ENCODE measurements at regions not wholly inside any gene's neighbourhood (a gene's known extent, or its start where the extent isn't known, plus 50 kb on each side); places are given as distances from the start of the nearest gene placed in this dataset.
"Not testable (repeated sequence)": the region's sequence is repeated elsewhere in the genome, so short reads cannot be mapped to it uniquely, and the experiment has no call there.

DNA sequence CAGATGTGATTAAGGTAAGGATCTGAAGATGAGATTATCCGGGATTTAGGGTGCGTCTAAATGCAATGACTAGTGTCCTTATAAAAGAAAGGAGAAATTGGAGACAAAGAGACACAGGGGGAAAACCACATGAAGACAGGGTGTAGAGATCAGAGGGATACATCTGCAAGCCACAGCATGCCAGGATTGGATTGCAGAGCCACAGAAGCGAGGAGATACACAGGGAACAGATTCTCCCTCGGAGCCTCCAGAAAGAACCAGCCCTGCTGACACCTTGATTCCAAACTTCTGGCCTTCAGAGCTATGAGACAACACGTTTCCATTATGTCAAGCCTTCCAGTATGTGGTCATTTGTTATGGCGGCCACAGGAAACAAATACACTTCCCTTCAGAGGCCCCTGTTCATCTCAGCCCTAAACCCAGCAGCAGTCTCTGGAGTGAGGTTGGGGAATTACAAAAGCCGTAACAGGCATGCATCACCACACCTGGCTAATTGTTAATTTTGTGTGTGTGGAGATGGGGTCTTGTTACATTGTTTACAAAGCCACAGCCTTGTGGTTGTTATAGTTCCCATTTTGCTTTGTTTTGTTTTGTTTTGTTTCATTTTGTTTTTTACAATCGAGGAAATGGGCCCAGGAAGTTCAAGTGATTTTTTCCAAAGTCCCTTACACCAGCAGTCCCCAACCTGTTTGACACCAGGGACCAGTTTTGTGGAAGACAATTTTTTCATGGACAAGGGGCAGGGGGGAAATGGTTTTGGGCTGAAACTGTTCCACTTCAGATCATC is 51.6 kb upstream of the LYRM9 start:
- Mint-ChIP-seq H3K9me3 (ENCODE audit: insufficient read depth) (no peaks in the 10 kb centered on the region), H3K4me1 (ENCODE audit: low read depth) (no peaks in the 10 kb centered on the region), H3K27me3 (ENCODE audit: low read depth) (no peaks in the 10 kb centered on the region), H3K36me3 (ENCODE audit: low read depth) (no peaks in the 10 kb centered on the region), H3K27ac (no peak overlapping the region), H3K4me3 (no peak overlapping the region)
- CTCF ChIA-PET: no interaction called here
- DNase-seq (no peak), ATAC-seq (no peak)
- POLR2A ChIA-PET: no interaction called here

DNA sequence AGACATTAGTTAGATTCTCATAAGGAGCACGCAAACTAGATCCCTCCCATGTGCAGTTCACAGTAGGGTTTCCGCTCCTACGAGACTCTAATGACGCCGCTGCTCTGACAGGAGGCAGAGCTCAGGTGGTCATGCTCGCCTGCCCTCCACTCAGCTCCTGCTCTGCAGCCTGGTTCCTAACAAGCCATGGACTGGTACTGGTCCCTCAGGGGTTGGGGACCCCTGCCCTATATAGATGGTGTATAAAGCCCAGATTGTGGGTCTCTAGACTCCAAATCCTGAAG is 52.1 kb upstream of the LYRM9 start:
- DNase-seq (no peak), ATAC-seq (no peak)
- ChIA-PET CTCF (no interaction called here), POLR2A (no interaction called here)
- H3K4me1 Mint-ChIP-seq (ENCODE audit: low read depth): no peaks in the 10 kb centered on the region
- H3K36me3 Mint-ChIP-seq (ENCODE audit: low read depth): no peaks in the 10 kb centered on the region
- H3K27ac Mint-ChIP-seq: no peak overlapping the region
- no peak overlapping the region for H3K4me3 Mint-ChIP-seq
- peaks cover 2% of the 10 kb centered on the region for H3K27me3 Mint-ChIP-seq (ENCODE audit: low read depth)
- no peaks in the 10 kb centered on the region for H3K9me3 Mint-ChIP-seq (ENCODE audit: insufficient read depth)

DNA sequence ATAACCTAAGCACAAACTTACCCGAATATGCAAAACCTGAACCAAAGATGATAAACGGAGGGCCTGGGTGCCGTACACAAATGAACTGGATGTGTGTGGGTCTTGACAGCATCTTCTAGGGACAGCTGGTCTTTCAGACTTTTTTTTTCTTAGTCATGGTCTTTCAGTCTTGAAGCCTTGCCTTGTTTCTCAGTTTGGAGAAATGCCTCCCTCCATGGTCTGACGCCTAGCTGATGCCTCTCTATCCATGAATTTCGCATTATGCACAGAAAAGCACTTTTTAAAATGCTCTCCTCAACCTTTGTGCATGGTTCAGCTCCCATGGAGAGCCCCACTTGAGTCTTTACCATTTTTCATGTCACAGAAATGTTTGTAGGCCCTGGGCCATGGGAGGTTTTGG is 52.8 kb upstream of the LYRM9 start:
- peaks cover 2% of the 10 kb centered on the region for H3K27me3 Mint-ChIP-seq (ENCODE audit: low read depth)
- H3K4me1 Mint-ChIP-seq (ENCODE audit: low read depth): no peaks in the 10 kb centered on the region
- H3K9me3 Mint-ChIP-seq (ENCODE audit: insufficient read depth): no peaks in the 10 kb centered on the region
- no peak overlapping the region for H3K4me3 Mint-ChIP-seq
- ATAC-seq: no peak
- no peak overlapping the region for H3K27ac Mint-ChIP-seq
- ChIA-PET CTCF (no interaction called here), POLR2A (no interaction called here)
- DNase-seq: no peak
- no peaks in the 10 kb centered on the region for H3K36me3 Mint-ChIP-seq (ENCODE audit: low read depth)

DNA sequence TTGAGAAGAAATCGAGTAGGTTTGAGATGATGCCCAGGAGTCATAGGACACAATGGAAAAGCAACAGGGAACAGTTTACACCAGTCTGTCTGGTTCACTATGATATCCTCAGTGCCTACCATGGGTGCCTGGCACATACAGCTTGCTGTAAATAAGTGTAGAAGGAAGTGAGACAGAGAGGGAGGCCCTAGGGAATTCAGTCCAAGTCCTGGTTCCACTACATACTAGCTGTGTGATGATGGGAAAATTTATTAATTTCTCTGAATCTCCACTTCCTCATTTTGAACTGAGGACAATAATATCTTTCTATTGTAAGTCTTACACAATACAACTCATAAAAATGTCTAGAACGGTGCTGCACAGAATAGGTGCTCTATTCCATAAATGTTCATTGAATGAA is 53.3 kb upstream of the LYRM9 start:
- DNase-seq: no peak
- Mint-ChIP-seq H3K27ac (no peak overlapping the region), H3K36me3 (ENCODE audit: low read depth) (no peaks in the 10 kb centered on the region), H3K27me3 (ENCODE audit: low read depth) (peaks cover 2% of the 10 kb centered on the region), H3K9me3 (ENCODE audit: insufficient read depth) (no peaks in the 10 kb centered on the region), H3K4me3 (no peak overlapping the region), H3K4me1 (ENCODE audit: low read depth) (no peaks in the 10 kb centered on the region)
- POLR2A ChIA-PET: no interaction called here
- CTCF ChIA-PET: no interaction called here
- ATAC-seq: no peak

DNA sequence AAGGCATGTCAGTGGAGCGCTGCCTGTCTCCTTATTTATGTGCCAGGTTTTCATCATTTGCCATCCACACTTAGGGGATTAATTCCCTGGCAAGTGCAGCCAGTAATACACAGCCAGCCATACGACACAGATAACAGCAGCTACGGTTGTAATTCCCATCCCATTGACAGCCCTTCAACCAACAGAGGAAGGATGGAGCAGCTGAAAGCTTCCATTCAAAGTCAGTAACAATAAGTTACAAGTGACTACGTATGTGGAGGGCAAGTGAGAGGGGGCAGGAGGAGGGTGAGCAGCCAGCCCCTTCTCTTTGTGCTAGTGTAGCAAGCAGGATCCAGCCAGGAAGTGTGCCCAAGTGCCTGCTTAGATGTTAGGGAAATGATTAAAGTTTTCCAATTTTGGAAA is 53.8 kb upstream of the LYRM9 start:
- no peaks in the 10 kb centered on the region for H3K36me3 Mint-ChIP-seq (ENCODE audit: low read depth)
- no peaks in the 10 kb centered on the region for H3K4me1 Mint-ChIP-seq (ENCODE audit: low read depth)
- H3K27me3 Mint-ChIP-seq (ENCODE audit: low read depth): peaks cover 2% of the 10 kb centered on the region
- ATAC-seq (no peak), DNase-seq (no peak)
- no peak overlapping the region for H3K4me3 Mint-ChIP-seq
- ChIA-PET CTCF (no interaction called here), POLR2A (no interaction called here)
- no peak overlapping the region for H3K27ac Mint-ChIP-seq
- no peaks in the 10 kb centered on the region for H3K9me3 Mint-ChIP-seq (ENCODE audit: insufficient read depth)

DNA sequence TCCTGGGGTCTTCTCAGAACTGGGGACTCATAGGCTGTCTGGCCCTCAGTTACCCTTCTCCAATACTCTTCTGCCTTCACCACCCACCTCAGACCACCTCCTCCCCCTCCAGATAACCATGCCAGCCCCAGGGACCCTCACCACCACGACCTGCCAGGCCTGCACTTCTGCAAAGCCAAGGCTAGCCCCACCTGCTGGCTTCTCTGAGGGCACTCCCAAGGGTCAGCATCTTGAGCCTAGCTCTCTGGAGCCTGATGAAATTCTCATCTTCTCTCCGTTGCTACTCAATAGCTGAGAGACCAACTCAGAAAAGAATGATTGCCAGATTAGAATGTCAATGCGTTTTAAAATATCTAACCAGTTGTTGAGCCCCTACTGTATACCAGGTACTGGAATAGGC is 56.1 kb upstream of the LYRM9 start:
- Mint-ChIP-seq H3K36me3 (ENCODE audit: low read depth) (no peaks in the 10 kb centered on the region), H3K4me1 (ENCODE audit: low read depth) (no peaks in the 10 kb centered on the region), H3K4me3 (no peak overlapping the region), H3K27ac (no peak overlapping the region), H3K9me3 (ENCODE audit: insufficient read depth) (no peaks in the 10 kb centered on the region), H3K27me3 (ENCODE audit: low read depth) (peaks cover 2% of the 10 kb centered on the region)
- ATAC-seq (no peak), DNase-seq (no peak)
- ChIA-PET CTCF (interaction anchor here (0.9 kb wide), 1 partner anchor 11 kb away, joined by 3 read pairs; no protein-coding TSS in a partner anchor), POLR2A (no interaction called here)

DNA sequence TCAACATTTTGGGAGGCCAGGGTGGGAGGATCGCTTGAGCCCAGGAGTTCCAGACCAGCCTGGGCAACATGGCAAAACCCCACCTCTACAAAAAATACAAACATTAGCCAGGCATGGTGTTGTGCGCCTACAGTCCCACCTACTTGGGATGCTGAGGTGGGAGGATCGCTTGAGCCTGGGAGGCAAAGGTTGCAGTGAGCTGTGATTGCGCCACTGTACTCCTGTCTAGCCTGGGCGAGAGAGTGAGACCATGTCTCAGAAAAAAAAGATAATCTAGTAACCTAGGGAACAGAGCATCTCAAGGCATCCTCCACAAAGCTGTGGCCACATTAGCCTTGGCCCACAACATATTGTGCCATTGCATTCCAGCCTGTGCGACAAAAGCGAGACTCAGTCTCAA is 57.1 kb upstream of the LYRM9 start:
- not testable (repeated sequence) for ATAC-seq; H3K27me3 Mint-ChIP-seq (ENCODE audit: low read depth); H3K36me3 Mint-ChIP-seq (ENCODE audit: low read depth)

DNA sequence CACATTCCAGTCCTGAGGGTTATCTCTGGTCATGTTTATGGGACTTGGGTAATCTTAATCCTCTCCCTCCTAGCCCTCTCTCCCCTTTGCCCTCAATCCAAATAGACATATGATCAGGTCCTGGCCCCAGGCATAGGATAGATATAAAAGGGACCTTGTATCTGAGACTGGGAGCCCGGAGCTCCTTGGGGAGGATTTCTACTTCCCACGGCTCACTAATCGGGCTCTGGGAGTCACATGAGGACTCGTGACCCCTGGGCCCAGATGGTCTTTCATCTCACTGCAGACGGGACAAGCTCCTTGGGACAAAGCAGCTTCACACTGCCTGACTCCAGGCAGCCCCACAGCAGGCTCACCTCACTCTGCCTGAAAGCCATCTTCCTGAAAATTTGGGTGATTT is 57.8 kb upstream of the LYRM9 start:
- H3K4me3 Mint-ChIP-seq: no peak overlapping the region
- no peak for ATAC-seq
- peaks cover 6% of the 10 kb centered on the region for H3K27me3 Mint-ChIP-seq (ENCODE audit: low read depth)
- no peaks in the 10 kb centered on the region for H3K36me3 Mint-ChIP-seq (ENCODE audit: low read depth)
- no peaks in the 10 kb centered on the region for H3K4me1 Mint-ChIP-seq (ENCODE audit: low read depth)
- no peak for DNase-seq
- no peak overlapping the region for H3K27ac Mint-ChIP-seq
- ChIA-PET CTCF (no interaction called here), POLR2A (no interaction called here)
- H3K9me3 Mint-ChIP-seq (ENCODE audit: insufficient read depth): no peaks in the 10 kb centered on the region

More for the DNA sequence above, 57.1 kb upstream of the LYRM9 start:
- H3K4me3 Mint-ChIP-seq; DNase-seq; H3K27ac Mint-ChIP-seq; H3K9me3 Mint-ChIP-seq (ENCODE audit: insufficient read depth); CTCF ChIA-PET; H3K4me1 Mint-ChIP-seq (ENCODE audit: low read depth); POLR2A ChIA-PET: not testable (repeated sequence)

DNA sequence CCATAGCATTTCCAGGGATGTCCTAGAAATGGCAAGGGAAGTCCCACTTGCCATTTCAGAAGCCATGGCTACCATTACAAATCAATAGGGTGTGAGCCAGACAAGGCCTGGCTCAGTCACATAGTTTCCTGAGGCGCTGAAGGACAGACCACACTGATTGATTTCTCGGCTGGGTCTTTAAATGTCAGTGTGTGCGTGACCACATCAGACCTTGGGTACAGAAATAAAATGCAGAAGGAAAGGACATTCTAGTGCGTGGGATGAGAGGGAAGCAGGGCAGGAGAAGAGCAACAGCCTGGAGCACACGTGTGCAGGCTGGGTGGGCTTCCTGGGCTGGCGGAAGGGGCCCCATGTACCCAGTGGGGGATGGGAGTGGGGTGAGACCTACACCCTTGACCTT is 58.7 kb upstream of the LYRM9 start:
- Mint-ChIP-seq H3K9me3 (ENCODE audit: insufficient read depth) (no peaks in the 10 kb centered on the region), H3K27me3 (ENCODE audit: low read depth) (peaks cover 6% of the 10 kb centered on the region), H3K27ac (no peak overlapping the region), H3K4me3 (no peak overlapping the region), H3K36me3 (ENCODE audit: low read depth) (no peaks in the 10 kb centered on the region), H3K4me1 (ENCODE audit: low read depth) (no peaks in the 10 kb centered on the region)
- ATAC-seq: no peak
- DNase-seq: no peak
- POLR2A ChIA-PET: no interaction called here
- CTCF ChIA-PET: no interaction called here

DNA sequence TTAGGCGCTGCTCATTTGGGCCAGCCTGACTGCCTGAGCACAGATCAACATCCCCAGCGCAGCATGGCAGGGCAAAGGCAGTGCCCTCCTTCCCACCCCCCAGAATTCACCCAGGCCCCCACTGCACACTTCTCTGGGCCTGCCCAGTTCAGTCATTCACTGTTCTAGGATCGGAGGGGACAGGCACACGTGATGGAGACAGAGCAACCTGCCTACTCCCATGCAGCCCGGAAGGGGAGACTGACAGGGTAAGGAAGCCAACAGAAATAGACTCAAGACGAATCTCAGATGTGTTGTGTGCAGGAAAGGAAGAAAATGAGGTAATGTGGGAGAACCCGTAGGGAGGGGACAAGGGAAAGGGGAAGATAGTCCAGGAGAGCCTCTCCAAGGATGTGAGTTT is 59.2 kb upstream of the LYRM9 start:
- H3K4me3 Mint-ChIP-seq: no peak overlapping the region
- DNase-seq (no peak), ATAC-seq (no peak)
- ChIA-PET CTCF (no interaction called here), POLR2A (interaction anchor here (0.9 kb wide), 1 partner anchor 67 kb away, joined by 3 read pairs; no protein-coding TSS in a partner anchor)
- no peak overlapping the region for H3K27ac Mint-ChIP-seq
- H3K4me1 Mint-ChIP-seq (ENCODE audit: low read depth): no peaks in the 10 kb centered on the region
- no peaks in the 10 kb centered on the region for H3K9me3 Mint-ChIP-seq (ENCODE audit: insufficient read depth)
- H3K36me3 Mint-ChIP-seq (ENCODE audit: low read depth): no peaks in the 10 kb centered on the region
- H3K27me3 Mint-ChIP-seq (ENCODE audit: low read depth): peaks cover 6% of the 10 kb centered on the region

DNA sequence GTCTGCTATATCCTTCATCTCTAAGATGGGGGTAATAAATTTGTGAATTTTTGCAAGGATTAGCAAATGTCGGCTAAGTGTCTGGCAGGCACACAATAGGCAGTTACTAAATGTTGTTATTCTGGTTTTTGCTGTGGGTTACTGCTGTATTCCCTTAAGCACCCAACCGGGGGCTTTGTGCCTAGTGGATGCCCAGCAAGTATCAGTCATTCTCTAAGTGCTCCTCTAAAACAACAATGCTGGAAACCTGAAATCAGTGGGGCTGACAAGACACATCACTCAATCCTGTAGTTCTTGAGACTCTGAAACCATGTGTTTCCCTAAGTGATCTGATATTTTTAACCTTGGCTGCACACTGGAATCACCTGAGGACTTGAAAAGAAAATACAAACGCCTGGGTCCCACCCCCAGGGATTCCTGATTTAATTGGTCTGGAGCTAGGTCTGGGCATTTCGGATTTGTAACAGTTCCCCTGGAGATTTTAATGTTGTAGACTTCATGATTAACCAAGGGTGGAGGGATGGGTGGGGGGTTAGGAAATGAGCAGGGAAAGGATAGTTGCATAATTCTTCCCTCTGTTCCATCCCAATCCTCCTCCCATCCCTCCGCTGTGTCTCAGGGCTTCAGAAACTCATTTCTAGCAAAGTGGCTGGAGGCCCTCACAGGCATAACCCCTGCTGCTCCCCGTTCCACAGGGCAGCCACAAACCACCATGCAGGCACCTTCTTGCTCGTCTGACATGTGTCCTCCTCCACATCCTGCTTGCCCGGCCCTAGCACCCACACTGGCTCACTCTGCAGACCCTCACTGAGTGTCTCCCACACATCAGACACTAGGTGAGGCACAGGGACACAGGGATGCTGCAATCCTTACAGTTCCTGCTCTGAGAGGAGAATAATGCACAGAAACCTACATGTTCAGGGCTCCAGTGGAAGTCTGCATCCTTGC is 61.7 kb upstream of the LYRM9 start:
- Mint-ChIP-seq H3K27ac (no peak overlapping the region), H3K36me3 (ENCODE audit: low read depth) (no peaks in the 10 kb centered on the region), H3K4me3 (no peak overlapping the region), H3K9me3 (ENCODE audit: insufficient read depth) (no peaks in the 10 kb centered on the region), H3K4me1 (ENCODE audit: low read depth) (no peaks in the 10 kb centered on the region), H3K27me3 (ENCODE audit: low read depth) (peaks cover 6% of the 10 kb centered on the region)
- ChIA-PET CTCF (no interaction called here), POLR2A (no interaction called here)
- no peak for ATAC-seq
- no peak for DNase-seq

DNA sequence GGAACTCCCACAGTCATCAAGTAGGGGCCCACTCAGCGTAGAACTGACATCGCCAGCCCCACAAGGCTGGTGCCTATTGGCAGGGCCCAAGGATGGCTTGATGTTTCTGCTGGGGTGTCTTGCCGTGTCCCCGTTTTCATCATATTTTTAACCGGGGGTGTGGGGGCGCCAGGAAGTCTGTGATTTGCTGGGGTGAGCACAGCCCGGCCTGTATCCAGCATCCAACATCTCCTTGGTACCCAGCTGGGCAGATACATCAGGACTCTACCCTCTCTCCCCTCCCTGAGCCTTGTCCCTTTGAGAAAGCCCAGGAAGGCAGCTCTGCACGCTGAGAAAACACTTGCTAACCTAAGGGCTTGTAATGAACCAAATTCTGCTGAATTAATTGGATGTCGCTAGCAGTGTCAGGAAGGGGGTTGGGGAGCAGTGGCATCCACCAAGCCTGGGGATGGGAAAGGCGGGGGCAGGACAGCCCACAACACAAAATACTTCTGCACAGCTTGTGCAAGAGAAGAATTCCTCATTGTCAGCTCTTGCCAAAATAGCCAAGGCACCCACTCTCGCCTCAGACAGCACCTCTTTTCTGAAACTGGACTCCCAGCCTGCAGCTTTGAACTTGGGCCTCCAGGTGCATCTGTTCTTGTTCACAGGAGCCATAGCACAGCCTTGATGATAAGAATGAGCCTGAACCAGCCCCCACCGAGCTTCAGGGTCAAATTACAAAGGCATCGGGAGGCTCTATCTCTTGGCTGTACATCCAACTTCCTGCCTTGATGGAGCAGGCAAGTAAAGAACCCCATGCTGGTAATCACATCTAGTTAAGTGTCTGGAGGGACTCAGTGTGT is 63.7 kb upstream of the LYRM9 start:
- Mint-ChIP-seq H3K4me1 (ENCODE audit: low read depth) (no peaks in the 10 kb centered on the region), H3K27me3 (ENCODE audit: low read depth) (peaks cover 4% of the 10 kb centered on the region), H3K36me3 (ENCODE audit: low read depth) (no peaks in the 10 kb centered on the region), H3K9me3 (ENCODE audit: insufficient read depth) (no peaks in the 10 kb centered on the region), H3K4me3 (no peak overlapping the region), H3K27ac (no peak overlapping the region)
- POLR2A ChIA-PET: no interaction called here
- CTCF ChIA-PET: interaction anchor here (1.4 to 1.6 kb wide), 2 partner anchors 25 to 275 kb away, joined by 3 read pairs; no protein-coding TSS in a partner anchor
- ATAC-seq (no peak), DNase-seq (no peak)
